ENCODE measurements at regions not wholly inside any gene's neighbourhood (a gene's known extent, or its start where the extent isn't known, plus 50 kb on each side); places are given as distances from the start of the nearest gene placed in this dataset.

DNA sequence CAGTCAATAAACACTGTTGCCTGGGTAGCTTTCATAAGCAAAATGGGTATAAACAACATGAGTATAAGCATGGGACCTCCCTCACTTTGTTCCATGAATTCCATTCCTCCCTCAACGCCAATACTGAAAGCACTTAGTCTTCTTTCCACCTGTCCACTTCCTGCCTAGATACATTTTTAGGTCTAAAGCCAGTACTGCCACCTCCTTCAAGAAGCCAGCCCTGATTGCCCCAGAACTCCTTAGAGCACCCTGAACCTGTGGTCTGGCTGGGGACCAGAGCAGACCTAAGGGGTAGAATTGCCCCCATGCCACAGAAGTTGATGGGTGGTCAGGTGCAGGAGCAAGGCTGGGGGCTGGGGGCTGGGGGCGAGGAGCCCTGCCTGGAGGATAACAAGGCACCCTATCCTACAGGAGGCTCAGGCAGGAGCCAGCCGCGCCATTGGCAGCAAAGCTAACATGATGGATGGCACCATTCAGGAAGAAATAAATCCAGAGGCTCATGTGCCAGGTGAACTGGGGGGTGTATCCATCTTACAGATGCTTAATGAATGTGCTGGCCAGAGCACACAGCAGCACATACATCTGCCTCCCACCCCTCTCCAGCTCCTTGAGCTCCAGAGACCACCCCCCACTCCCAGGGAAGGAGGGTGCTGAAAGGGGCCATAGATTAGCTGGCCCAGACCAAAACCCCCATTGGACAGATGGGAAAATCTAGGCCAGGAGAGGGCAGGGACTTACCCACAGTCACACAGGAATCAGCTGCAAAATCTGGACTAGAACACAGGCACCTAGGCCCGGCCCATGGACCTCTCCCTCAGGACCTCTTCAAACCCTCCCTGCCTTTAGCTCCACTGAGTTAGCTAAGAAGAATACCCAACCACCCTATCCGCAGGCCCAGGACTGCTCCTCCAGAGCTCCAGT is 113.8 kb upstream of the LINGO1 start:
- no peak for DNase-seq (ENCODE audit: low spot score)
- TF ChIP-seq, protein P1, sequence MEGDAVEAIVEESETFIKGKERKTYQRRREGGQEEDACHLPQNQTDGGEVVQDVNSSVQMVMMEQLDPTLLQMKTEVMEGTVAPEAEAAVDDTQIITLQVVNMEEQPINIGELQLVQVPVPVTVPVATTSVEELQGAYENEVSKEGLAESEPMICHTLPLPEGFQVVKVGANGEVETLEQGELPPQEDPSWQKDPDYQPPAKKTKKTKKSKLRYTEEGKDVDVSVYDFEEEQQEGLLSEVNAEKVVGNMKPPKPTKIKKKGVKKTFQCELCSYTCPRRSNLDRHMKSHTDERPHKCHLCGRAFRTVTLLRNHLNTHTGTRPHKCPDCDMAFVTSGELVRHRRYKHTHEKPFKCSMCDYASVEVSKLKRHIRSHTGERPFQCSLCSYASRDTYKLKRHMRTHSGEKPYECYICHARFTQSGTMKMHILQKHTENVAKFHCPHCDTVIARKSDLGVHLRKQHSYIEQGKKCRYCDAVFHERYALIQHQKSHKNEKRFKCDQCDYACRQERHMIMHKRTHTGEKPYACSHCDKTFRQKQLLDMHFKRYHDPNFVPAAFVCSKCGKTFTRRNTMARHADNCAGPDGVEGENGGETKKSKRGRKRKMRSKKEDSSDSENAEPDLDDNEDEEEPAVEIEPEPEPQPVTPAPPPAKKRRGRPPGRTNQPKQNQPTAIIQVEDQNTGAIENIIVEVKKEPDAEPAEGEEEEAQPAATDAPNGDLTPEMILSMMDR (IDR thresholded peaks at IDR 0.05; ENCODE audit: extremely low read depth, missing control alignments) = no peak

DNA sequence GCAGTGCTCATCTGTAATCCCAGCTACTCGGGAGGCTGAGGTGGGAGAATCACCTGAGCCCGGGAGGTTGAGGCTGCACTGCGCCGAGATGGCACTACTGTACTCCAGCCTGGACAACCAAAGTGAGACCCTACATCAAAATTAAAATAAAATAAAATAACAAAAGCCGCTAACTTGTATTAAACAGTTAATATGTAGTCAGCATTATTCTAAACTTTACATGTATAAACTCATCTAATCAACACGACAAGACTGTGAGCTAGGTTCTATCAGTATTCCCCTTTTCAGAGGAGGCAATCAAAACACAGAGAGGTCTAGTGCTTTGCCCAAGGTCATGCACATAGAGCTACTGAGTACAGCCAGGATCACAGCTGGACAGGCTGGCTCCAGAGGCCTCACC is 111.7 kb upstream of the LINGO1 start:
- TF ChIP-seq, protein P1 (IDR thresholded peaks at IDR 0.05; ENCODE audit: extremely low read depth, missing control alignments) = no peak
- DNase-seq (ENCODE audit: low spot score) = no peak

DNA sequence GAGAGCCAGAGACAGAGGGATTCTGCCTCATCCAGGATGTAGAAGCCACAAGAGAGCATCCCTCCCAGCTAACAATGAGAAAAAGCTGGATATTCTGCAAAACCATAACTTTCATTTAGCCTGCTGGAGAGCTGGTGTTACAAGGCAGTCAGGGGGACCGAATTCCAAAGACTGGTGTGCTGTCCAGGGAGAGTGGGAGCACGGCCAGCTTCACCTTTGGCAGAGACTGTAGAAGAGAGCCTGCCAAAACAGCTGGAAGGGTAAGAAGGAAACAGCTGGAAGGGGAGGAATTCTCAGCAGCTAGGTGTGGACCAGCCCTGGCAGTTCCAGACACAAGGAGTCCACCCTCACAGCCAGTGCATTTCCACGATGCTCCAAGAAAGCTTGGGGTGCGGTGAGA is 109.9 kb upstream of the LINGO1 start:
- TF ChIP-seq, protein P1 (IDR thresholded peaks at IDR 0.05; ENCODE audit: extremely low read depth, missing control alignments) = no peak
- no peak for DNase-seq (ENCODE audit: low spot score)

DNA sequence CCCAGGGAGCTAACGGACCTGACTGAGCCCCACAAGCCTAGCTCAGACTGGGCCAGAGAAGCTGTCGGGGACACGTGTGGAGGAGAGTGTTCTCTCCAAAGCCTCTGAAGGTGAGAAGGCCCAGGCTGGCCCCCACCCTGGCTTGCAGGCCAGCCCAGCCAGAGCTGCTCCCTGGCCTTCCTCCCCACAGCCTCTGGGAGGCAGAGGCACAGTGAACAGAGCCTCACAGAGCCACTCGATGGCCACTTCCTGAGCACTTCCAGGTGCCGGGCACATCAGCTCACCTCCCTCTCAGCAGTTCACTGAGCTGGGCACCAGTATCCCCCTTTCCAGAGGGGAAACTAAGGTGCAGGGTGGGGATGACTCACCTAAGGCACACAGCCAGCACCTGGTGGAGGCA is 109.4 kb upstream of the LINGO1 start:
- no peak for DNase-seq (ENCODE audit: low spot score)
- TF ChIP-seq, protein P1 (IDR thresholded peaks at IDR 0.05; ENCODE audit: extremely low read depth, missing control alignments) = no peak

DNA sequence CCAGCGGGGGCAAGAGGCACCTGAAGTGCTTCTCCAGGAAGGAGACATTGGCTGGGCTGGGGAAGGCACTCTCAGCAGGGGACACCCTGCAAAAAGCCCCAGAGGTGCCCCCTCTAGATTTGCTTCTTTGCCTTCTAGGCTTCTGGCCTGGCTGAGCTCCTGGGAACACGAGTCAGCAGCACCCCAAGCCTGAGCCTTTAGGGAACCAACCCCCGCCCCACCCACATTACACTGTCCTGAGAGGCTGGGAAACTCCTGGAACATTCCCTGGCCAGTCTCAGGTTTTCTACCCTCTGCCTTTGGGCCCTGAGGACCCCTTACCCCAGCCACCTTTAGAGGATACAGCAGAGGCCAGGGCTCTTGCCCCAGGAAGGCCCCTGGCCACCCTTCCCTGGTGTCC is 108.4 kb upstream of the LINGO1 start:
- no peak for DNase-seq (ENCODE audit: low spot score)
- TF ChIP-seq, protein P1 (IDR thresholded peaks at IDR 0.05; ENCODE audit: extremely low read depth, missing control alignments) = no peak

DNA sequence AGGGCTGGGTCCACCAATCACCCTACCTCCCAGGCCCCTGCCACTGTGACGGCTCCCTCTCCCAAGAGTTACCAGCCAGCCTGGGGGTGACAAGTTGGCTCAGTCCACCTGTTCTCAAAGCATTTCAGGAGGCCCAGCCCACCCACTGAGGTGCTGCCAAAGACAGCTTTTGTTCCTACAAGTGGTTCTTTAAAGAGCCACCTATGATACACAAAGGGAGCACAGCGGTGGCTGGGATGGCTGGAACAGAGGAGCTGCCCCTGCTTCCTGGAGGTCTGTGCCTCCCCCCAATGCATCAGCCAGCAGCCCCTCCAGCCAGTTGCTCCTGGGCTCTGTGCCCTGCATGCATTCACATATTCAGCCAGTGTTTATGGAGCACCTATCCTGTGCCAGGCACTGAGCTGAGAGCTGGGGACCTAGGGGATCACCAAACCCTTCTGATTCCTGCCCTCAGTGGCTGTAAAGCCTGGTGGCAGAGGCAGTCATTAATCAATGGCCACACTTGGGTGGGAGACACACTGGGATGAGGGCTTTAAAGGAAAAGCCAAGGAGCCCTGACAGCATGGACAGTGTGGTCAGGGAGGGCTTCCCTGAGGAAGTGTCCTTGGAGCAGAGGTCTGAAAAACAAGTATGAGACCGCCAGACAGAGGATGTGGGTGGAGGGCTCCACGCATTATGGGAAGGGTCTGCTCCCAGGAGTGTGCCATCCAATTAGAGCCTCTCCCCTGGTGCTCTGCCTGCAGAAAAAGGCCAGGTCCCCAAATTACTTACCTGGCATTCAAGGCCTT is 107.1 kb upstream of the LINGO1 start:
- no peak for DNase-seq (ENCODE audit: low spot score)

More for the DNA sequence above, 107.1 kb upstream of the LINGO1 start:
- TF ChIP-seq, protein P1 (IDR thresholded peaks at IDR 0.05; ENCODE audit: extremely low read depth, missing control alignments) = no peak
